A549 (cell line): ENCODE measurements at regions not wholly inside any gene's neighbourhood (a gene's known extent, or its start where the extent isn't known, plus 50 kb on each side); places are given as distances from the start of the nearest gene placed in this dataset.

Source experiments
- CHD2 ChIP-seq: fragments of 150-350 bp; IDR thresholded peaks from 2 replicates; pipeline ENCODE4 v1.6.1; 2014; ENCODE audit warnings: low read length; ENCODE audit not compliant: partially characterized antibody
- CTCF ChIP-seq: fragments of >200 bp; sonication (Bioruptor Twin); formaldehyde crosslinking; IDR thresholded peaks from 3 replicates; pipeline ENCODE4 v1.5.1; 2016
- POLR2A ChIP-seq: IDR thresholded peaks from 2 replicates; pipeline ENCODE4 v1.6.1; 2012; ENCODE audit warnings: mild to moderate bottlenecking, low read length

GRCh38 chr12:107602446-107602845 is 83.2 kb upstream of the PWP1 start:
- no peak for TF ChIP-seq CTCF
- no peak for TF ChIP-seq POLR2A
- no peak for TF ChIP-seq CHD2
